Midbrain (tissue), 1 donor: ENCODE measurements at regions not wholly inside any gene's neighbourhood (a gene's known extent, or its start where the extent isn't known, plus 50 kb on each side); places are given as distances from the start of the nearest gene placed in this dataset.
"Not testable (repeated sequence)": the region's sequence is repeated elsewhere in the genome, so short reads cannot be mapped to it uniquely, and the experiment has no call there.

Experiments
- DNase-seq: peaks from one replicate; lab custom pipeline; 2025; lab: John Stamatoyannopoulos, UW

GRCh38 chr3:174457758-174458157, 401.4 kb upstream of the NAALADL2 start:
- DNase-seq = no peak

GRCh38 chr3:174460831-174461230, 398.3 kb upstream of the NAALADL2 start:
- DNase-seq = no peak

GRCh38 chr3:174462916-174463315, 396.2 kb upstream of the NAALADL2 start:
- no peak for DNase-seq

GRCh38 chr3:174465177-174465576, 394.0 kb upstream of the NAALADL2 start:
- no peak for DNase-seq

GRCh38 chr3:174466471-174467054, 392.6 kb upstream of the NAALADL2 start:
- DNase-seq = no peak

GRCh38 chr3:174477491-174477890, 381.6 kb upstream of the NAALADL2 start:
- no peak for DNase-seq

- DNase-seq = no peak
Observed at GRCh38 chr3:174480767-174481166, 378.4 kb upstream of the NAALADL2 start.

GRCh38 chr3:174482541-174482940, 376.6 kb upstream of the NAALADL2 start:
- DNase-seq = no peak

- DNase-seq = no peak
Observed at GRCh38 chr3:174483254-174483653, 375.9 kb upstream of the NAALADL2 start.

GRCh38 chr3:174483856-174484255, 375.3 kb upstream of the NAALADL2 start:
- DNase-seq = not testable (repeated sequence)

- no peak for DNase-seq
Observed at GRCh38 chr3:174488527-174488926, 370.6 kb upstream of the NAALADL2 start.

- DNase-seq = no peak
Observed at GRCh38 chr3:174495311-174495710, 363.8 kb upstream of the NAALADL2 start.

GRCh38 chr3:174495928-174496327, 363.2 kb upstream of the NAALADL2 start:
- no peak for DNase-seq

- DNase-seq = no peak
Observed at GRCh38 chr3:174498638-174499037, 360.5 kb upstream of the NAALADL2 start.

- DNase-seq = no peak
Observed at GRCh38 chr3:174505266-174505665, 353.9 kb upstream of the NAALADL2 start.

GRCh38 chr3:174524203-174524602, 334.9 kb upstream of the NAALADL2 start:
- DNase-seq = no peak

- DNase-seq = no peak
Observed at GRCh38 chr3:174529298-174529697, 329.8 kb upstream of the NAALADL2 start.

- no peak for DNase-seq
Observed at GRCh38 chr3:174531262-174531982, 327.7 kb upstream of the NAALADL2 start.

GRCh38 chr3:174532216-174532615, 326.9 kb upstream of the NAALADL2 start:
- no peak for DNase-seq

- no peak for DNase-seq
Observed at GRCh38 chr3:174532776-174533175, 326.4 kb upstream of the NAALADL2 start.

GRCh38 chr3:174533286-174533685, 325.8 kb upstream of the NAALADL2 start:
- DNase-seq = no peak

- no peak for DNase-seq
Observed at GRCh38 chr3:174536319-174536718, 322.8 kb upstream of the NAALADL2 start.

- no peak for DNase-seq
Observed at GRCh38 chr3:174538151-174538550, 321.0 kb upstream of the NAALADL2 start.
